Dermis blood vessel endothelial cell (primary cell): ENCODE measurements at regions not wholly inside any gene's neighbourhood (a gene's known extent, or its start where the extent isn't known, plus 50 kb on each side); places are given as distances from the start of the nearest gene placed in this dataset.

Source experiments
- DNase-seq: peaks from one replicate; pipeline ENCODE4 v3.0.0; 2010

DNA sequence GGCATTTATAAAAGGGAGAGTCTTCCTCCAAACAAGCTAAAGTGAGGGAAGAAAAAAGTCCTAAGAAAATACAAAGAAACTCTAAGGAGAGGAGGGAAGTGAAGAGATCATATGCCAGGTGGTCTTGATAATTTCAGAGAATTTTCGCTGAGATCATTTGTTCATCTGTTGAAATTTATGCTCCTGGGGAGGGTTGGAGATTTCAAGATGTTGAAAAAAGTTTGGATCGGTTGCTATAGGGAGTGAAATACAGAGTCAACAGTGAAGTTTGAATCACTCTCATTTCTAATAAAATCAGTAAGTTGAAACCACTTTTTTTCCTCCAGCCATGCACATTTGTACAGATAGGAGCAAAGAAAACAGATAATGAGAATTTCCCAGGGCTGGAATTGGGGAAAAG lies 299.1 kb upstream of the ADAMTS5 start:
- DNase-seq: no peak

DNA sequence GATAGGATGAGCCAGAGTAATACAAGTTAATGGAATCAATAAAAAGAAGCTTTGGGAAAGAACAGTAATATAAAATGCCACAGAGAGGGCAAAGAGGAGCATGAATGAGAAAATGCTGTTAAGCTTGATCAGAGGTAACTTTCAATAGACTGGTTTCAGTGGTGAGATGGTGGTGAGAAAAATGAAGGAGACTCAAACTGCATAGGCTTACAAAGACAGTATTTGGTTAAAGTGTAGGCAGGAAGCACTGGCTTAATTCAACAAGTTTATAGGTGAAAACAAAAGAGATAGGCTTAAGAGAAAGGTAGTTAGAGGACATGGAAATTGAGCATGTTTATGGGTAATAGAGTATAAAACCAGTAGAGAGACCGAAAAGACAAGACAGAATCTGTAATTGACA lies 298.6 kb upstream of the ADAMTS5 start:
- no peak for DNase-seq

DNA sequence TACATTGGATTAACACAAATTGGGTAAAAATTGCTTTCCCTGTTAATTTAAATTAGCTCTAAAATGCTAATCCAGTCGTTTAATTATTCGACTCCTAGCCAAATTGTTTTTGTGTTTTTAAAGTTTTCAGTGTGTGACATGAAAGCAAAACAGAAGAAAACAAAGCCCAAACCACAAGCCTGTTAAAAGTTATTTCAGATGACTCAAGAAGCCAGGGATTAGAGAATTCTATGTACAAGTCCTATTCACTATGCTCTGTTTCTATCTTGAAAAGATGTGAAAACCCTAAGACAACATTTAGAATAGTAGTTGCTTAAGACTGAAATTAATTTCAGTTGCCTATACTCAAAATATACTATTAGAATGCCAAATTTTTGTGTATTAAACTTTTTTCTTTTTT lies 294.8 kb upstream of the ADAMTS5 start:
- DNase-seq: no peak

DNA sequence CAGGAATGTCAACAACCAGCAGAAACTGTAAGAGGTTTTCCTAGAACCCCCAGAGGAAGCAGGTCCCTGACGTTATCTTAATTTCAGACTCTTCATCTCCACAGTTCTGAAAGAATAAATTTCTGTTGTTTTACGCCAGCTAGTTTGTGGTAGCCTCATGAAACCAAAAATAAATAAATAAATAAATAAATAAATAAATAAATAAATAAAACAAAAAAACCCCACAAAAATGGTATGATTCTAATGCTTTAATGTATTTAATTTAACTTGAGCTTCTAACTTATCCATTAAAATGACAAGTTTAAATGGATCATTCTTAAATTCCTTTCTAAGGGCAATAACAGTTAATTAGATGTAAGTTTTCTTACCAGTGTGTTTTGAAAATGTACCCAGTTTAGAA lies 293.8 kb upstream of the ADAMTS5 start:
- no peak for DNase-seq

DNA sequence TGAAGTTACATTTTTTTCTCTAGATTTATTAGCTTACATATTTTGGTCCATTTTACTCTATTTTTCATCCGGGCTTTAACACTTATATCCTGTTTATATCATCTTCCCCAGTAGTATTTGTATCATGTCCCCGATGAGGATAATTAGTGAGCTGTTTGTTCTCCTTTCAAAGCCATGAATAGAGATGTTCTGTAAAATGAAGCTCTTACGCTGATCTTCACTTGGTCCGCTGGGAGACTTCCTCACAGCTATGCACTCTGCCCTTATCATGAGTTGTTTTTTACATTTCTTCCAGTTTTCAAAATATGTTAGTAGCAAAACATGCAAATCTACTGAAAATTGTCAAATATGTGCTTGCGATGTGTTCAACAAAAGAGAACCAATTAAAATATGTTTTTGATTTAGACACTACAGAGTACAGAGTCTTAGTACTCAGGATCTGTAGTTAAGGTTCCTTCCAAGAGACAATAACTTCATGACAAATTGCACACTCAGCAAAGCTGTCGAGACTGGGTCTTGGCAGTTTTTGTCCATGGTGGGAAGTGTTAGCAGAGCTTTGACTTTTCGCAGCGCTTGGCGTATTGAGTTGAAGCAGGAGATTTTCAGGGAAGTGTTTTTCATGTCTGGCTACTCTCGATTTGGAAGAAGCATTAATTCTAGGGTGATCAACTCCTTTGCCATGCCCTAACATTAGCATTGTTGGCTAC lies 292.0 kb upstream of the ADAMTS5 start:
- no peak for DNase-seq

DNA sequence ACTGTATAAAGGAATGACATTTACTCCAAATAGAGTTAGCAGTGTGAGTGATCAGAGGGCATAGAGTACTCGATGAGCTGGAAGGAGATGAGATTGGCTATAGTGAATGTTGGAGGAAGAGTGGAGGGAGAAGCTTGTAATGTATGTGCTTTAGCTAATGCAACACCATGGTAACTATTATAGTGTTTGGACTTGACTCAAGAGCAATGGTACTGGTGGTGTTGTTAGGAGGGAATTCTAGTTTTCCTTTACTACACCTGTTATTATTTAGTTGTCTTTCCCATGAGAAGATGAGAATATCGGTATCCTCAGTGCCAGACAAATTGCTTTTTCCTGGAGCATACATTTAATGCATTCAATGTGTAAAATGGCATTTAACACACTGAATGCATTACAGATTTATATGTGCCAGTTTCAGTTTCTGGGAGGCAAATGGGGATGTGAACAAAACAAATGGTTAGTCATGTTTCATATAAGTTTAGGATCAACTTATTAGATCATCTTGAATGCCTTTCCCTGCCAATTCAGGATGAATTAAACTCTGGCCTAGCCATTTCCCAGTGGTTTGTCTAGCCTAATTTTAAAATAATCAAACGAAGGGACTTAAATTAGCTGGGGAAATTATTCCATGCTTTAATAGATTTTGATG lies 291.1 kb upstream of the ADAMTS5 start:
- DNase-seq: no peak

DNA sequence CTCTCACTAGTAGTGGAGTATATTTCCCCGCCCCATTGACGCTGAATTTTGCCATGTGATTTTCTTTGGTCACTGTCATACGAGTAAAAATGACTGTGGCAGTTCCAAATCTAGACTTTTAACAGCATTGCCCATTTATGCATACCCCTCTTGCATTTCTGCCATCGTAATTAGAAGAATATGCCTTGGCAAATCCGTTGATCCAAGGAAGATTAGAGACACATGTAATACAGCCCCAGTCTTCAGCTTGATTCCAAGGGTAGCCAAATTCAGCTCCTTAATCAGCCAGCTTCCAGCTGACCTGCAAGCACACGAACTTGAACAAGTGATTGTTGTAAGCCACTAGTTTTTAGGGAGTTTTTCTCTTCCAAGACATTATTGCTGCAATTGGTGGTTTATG lies 290.3 kb upstream of the ADAMTS5 start:
- DNase-seq: no peak

DNA sequence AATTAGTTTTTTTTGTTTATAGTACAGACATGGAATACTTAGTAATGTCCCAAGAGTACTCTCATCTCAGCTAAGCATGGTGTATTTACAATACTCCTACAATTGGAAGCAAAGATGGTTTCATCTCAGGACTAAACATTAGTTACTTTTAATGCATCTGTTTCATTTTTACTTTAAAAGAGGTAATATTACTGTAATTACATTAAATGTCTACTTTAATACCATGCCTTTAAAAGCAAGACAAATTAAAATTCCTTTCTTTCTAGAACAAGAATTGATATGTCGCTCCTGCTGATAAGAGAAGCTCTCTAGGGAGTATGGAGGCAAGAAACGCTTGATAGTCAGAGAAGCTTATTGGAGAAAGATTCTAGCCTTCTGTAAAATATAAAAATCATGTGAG lies 284.9 kb upstream of the ADAMTS5 start:
- DNase-seq: no peak

DNA sequence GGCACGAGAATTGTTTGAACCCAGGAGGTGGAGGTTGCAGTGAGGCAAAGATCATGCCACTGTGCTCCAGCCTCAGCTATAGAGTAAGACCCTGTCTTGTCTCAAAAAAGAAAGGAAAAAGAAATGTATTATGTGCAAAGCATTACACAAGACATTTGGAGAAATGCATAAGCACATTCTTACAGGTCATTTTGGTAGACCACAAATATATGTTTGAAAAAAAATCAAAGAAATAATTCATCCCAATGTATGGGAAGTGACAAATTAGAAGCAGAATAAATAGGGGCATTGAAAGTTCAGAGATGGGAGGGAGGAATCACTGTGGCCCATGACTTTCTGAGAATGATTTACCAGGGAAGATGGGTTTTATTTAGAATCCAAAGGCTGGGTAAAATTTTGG lies 283.5 kb upstream of the ADAMTS5 start:
- DNase-seq: no peak

DNA sequence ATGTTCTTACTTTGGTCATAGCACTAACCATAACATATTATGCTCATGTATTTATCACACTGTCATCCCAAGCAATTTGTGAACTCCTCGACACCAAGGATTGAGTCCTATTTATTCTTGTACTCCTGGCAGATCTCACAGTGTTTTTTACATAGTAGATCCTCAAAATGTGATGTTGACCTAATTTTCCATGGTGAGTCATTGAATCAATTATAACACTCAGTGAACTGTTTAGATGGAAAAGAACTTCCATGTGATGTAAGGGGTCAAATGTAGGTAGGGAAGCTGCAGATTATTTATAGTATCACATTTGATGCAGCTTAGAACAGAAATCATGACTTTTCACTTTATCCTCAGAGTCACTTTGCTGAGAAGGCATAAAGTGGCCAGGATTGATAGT lies 281.9 kb upstream of the ADAMTS5 start:
- no peak for DNase-seq

DNA sequence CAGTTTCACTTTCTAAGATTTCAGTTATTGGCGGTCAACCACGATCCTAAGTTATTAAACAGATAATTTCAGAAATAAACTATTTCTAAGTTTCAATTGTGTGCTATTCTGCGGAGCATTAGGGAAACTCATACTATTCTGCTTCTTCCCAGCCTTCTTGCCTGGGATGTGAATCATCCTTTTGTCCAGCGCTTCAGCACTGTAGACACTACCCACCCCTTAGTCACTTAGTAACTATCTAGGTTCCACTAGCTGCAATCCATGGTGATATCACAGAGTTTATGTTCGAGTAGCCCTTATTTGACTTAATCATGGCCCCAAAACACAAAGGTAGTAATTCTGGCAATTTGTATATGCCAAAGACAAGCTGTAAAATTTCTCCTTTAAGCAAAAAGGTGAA lies 279.9 kb upstream of the ADAMTS5 start:
- DNase-seq: no peak

DNA sequence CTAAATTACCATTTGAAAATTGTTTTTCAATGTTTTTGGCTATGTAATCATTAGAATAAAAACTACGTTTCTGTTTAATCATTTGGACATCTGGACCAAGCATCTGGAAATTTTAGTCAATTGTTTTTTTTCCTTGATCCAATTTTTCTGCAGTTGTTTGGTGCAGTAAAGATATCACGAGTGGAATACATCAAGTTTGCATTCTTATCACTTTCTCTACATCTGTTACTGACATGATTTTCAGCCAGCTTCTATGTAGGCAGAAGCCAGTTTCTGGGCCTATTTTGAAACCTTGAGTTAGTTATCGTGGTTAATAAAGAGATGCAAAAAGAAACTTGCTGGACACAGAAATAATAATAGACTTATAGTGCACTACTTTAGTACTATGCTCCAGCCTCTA lies 277.9 kb upstream of the ADAMTS5 start:
- DNase-seq: no peak

DNA sequence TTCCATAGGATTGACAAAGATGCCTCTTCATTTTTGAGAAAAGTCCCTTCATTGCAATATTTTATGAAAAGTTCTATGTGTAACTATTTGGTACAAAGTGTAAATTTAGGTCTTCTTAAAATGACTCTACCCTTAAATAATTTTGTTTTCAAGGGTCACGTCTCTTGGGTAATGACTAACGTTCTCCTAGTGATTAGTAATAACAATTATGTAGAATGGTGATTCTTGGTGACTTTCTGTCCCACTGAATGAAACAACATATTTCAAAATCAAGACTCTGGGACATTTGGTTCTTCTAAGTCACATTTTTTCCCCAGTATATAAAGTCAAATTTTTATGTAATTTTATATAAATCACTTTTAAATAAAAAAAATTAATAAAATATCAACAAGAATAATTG lies 277.5 kb upstream of the ADAMTS5 start:
- no peak for DNase-seq

DNA sequence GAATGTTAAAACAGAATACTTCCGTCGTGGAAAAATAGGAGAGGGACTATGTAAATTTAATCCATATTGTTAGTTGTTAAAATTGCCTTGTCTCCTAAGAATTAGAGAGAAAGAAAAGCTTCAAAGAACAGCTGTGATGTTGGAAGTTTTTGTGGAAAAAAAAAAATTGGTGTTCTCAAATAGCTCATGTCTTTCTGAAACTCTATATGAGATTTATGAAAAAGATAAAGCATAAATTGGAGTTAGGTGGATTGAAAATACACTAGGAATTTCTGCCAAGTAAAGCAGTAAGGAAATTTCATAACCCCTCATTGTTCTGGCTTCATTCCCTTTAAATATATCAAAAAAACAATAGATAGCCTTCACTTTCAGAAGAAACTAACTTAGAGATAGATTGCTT lies 274.0 kb upstream of the ADAMTS5 start:
- DNase-seq: no peak

DNA sequence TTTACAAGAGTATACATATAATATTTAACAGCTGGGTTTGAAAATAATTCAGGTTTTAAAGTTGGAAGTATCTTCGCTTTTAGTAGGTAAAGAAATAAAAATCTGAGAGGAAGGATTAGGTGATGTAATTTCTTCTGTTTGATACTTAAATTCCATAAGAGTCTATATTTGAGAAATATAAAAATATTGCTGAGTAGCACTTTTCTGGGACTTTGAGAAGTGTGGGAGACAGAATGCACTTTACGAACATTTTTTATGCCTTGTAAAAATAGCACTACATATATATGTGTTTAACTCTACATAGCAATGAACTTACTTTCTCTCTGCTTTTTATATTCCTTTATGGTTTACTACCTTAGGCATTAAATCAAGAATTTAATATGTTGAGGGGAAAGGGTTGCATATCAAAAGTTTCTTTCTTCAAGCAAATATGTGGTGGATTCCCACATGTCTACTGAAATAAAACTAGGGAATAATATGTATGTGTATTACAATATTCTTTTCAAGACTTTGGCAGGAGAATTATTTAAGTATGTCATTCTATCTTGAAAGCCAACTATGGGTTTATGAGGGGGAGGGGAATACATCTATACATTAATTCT lies 266.7 kb upstream of the ADAMTS5 start:
- no peak for DNase-seq

DNA sequence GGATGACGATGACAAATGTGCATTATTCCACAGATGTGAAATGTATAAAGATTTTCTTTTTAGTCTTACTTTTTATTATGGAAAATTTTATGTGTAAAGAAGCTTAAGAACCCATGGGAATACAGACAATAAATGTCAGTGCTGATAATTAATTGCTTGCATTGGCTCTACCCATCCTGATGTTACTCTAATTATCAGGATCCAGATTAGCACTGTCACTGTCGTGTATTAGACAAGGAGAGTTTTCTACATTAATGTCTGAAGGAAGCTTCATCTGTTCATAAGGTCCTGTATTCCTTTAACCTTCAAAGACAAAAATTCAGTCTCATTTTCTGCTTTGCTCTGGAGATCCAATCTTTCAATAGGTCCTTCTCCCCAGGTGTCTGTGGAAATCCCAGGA lies 259.1 kb upstream of the ADAMTS5 start:
- DNase-seq: no peak

DNA sequence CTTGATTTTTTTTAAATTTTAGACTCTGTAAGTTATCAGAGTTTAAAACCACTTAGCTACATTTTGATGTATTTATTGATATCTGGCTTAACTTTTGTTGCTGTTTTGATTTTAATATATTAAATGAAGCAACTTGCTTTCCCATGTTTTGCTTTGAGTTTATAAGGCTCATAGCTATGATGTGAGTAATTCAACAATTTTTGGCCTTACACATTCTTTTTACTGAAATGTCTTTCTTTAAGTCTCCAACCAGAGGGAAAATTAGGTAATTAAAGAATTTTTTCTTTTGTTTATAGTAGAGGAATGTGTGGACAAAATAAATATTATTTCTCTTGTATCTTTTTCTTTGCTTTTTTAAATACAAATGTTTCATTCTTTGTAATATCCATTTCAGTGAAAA lies 258.3 kb upstream of the ADAMTS5 start:
- no peak for DNase-seq

DNA sequence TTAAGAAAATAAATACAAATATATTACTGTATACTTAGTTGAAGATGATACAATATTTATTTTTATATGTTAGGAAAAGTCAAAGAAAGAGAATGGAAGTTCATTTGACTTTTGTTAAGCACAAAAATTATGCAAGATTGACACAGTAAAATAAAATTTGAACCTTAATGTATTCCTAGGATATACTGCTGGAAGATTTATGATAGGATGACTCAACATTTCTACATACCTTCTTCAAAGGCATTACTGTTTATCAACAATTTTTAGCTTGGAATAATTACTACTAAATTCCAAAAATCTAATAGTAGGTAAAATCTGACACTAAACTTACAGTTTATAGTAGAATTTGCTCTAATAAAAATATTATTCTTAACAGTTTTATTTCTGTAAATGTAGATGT lies 257.3 kb upstream of the ADAMTS5 start:
- DNase-seq: no peak

DNA sequence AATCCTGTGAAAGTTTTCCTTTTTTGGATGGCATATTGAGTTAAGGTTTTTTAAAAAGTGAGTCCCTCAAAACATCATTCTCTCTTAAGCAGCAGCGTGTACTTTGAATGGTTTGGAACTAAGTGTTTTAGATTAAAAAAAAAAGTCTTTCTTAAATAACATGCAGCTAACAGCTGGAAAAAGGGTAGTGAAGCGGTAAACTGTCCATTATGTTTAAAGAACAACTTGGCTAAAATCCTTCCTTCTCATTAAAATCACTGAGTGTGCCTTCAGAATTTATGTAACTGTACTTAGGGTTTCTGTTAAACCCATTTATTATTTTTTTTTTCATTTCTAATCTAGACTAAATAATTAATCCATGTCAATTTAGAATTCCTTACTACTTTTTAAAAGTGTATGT lies 254.2 kb upstream of the ADAMTS5 start:
- no peak for DNase-seq

DNA sequence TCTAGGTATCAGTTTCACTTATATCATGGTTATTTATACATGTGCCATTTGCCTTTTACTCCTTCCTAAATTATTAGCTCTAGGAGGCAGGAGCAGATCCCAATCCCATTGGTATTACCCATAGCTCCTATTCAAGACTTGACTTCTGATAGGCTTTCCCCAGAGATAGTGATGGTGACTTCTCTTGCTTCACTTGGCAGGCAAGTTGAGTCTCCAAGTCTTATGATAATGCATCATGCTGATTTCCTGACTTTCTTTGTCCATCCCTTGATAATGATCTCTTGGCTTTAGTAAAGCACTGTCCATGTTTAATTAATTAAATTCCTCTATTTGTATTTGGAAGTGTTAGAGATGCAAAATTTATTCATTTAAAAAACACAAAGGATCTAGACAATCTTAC lies 253.5 kb upstream of the ADAMTS5 start:
- no peak for DNase-seq

DNA sequence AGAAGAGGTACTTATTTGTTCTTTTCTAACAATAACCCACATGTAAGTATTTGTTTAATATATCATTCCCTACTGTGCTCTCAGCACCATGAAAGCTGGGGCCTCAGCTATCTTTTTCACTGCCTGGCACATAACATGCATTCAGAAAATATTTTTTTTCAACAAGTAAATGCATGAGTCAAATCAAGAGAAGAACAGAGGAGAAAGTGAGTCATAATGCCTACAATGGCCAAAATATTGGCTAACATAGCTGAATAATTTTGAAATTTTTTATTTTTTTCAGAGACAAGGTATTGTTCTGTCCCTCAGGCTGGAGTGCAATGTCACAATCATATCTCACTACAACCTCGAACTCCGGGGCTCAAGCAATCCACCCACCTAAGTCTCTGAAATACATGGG lies 252.2 kb upstream of the ADAMTS5 start:
- DNase-seq: no peak

DNA sequence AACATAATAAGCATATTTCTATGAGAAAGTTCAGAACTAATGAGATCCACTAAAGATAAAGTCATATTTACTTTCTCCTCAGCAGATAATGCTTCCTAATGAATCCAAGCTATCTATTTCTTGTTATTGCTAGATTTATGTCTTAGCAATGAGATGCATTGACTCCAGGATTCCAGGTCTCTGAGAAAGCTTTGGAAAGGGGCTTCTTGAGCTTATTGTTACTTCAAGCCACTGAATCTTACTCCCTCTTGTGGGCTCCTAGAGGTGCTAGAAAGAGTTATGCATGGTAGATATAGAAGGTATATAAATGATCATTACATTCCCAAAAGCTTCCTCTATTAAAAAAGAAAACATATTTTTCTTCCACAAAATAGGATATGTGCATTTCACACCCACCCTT lies 246.4 kb upstream of the ADAMTS5 start:
- no peak for DNase-seq

DNA sequence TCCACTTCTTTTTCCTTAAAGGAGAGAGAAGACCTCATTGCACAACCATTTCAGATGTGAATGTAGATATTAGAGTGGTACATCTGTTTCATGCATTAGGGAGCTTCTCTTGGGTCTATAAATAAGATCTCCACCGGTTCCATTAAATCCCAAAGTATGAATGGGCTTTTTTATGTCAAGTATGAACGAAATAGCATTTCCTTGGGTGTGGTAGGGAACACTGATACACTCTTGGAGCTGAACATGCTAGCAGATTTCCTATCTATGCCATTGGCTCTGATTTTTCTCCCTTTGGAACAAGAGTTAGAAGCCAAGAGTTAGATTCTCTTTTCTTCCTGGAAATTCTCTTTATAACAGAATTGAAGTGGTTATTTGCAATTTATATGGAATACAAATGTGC lies 245.6 kb upstream of the ADAMTS5 start:
- DNase-seq: no peak

DNA sequence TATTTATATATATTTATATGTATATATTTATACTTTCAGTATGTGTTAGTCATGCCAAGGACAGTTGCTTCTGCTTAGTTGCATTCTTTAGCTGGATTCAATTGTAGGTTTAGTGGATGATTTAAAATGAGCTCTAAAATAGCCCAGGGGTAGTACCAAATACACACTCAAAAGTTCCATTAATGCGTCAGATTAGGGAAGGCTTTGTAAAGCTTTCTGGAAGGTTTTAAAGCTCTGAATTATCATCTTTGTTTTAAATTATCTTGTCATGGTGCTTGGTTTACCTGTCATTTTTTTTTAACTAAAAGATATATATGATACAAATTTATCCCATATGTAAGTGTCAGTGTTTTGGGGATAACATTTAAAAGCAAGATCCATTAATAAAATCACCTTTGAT lies 242.7 kb upstream of the ADAMTS5 start:
- no peak for DNase-seq
